Activated T-helper 2 cell treated with anti-CD3 and anti-CD28 coated beads, Interferon-gamma antibody, Interleukin-2, Interleukin-4, amounts not matched to agents 10 μg/mL and 5 μg/mL and 100 μg/mL, durations not matched to agents 14 hours and 24 hours and 36 hours (primary cell): ENCODE measurements at regions not wholly inside any gene's neighbourhood (a gene's known extent, or its start where the extent isn't known, plus 50 kb on each side); places are given as distances from the start of the nearest gene placed in this dataset.

Experiments used
- DNase-seq: peaks from one replicate; pipeline ENCODE4 v3.0.0; 2021; ENCODE audit warnings: low spot score
- H3K27ac Mint-ChIP-seq: one replicate; pipeline ENCODE4 v1.8.0; 2021; ENCODE audit warnings: mixed read lengths
- H3K27me3 Mint-ChIP-seq: one replicate; pipeline ENCODE4 v1.8.0; 2021; ENCODE audit warnings: low read depth, mixed read lengths
- H3K36me3 Mint-ChIP-seq: one replicate; pipeline ENCODE4 v1.8.0; 2021; ENCODE audit warnings: low read depth, mixed read lengths
- H3K4me1 Mint-ChIP-seq: one replicate; pipeline ENCODE4 v1.8.0; 2021; ENCODE audit warnings: low read depth, mixed read lengths
- H3K4me3 Mint-ChIP-seq: one replicate; pipeline ENCODE4 v1.8.0; 2021; ENCODE audit warnings: low read depth, mild to moderate bottlenecking, moderate library complexity, mixed read lengths
- H3K9me3 Mint-ChIP-seq: one replicate; pipeline ENCODE4 v1.8.0; 2021; ENCODE audit warnings: mixed read lengths
- intact Hi-C: fragments of 100-400 bp; cut with micrococcal nuclease; formaldehyde crosslinking; loops from one replicate; pipeline ENCODE4 v1.15.1; 2023

- no peak overlapping the region for H3K27ac Mint-ChIP-seq
- no peaks in the 10 kb centered on the region for H3K36me3 Mint-ChIP-seq
- DNase-seq = no peak
- no peak overlapping the region for H3K4me3 Mint-ChIP-seq
- no peaks in the 10 kb centered on the region for H3K27me3 Mint-ChIP-seq
- intact Hi-C loops = no loop called here
- H3K9me3 Mint-ChIP-seq = peaks cover 57% of the 10 kb centered on the region
- H3K4me1 Mint-ChIP-seq = no peaks in the 10 kb centered on the region
Observed at GRCh38 chr16:63223851-63224250, 1187.6 kb upstream of the CDH8 start.

GRCh38 chr16:63216696-63217423, 1180.6 kb upstream of the CDH8 start:
- Mint-ChIP-seq H3K9me3 (peaks cover 42% of the 10 kb centered on the region), H3K27me3 (no peaks in the 10 kb centered on the region), H3K4me3 (no peak overlapping the region), H3K4me1 (no peaks in the 10 kb centered on the region), H3K27ac (no peak overlapping the region), H3K36me3 (no peaks in the 10 kb centered on the region)
- no peak for DNase-seq
- intact Hi-C loops = no loop called here

- Mint-ChIP-seq H3K36me3 (no peaks in the 10 kb centered on the region), H3K4me1 (no peaks in the 10 kb centered on the region), H3K27me3 (no peaks in the 10 kb centered on the region), H3K9me3 (peaks cover 38% of the 10 kb centered on the region), H3K4me3 (no peak overlapping the region), H3K27ac (no peak overlapping the region)
- DNase-seq = no peak
- intact Hi-C loops = no loop called here
Observed at GRCh38 chr16:63201851-63202250, 1165.6 kb upstream of the CDH8 start.

- Mint-ChIP-seq H3K9me3 (peaks cover 34% of the 10 kb centered on the region), H3K27ac (no peak overlapping the region), H3K4me1 (no peaks in the 10 kb centered on the region), H3K27me3 (no peaks in the 10 kb centered on the region), H3K36me3 (no peaks in the 10 kb centered on the region), H3K4me3 (no peak overlapping the region)
- intact Hi-C loops = no loop called here
- no peak for DNase-seq
Observed at GRCh38 chr16:63200940-63201339, 1164.7 kb upstream of the CDH8 start.

- Mint-ChIP-seq H3K4me3 (no peak overlapping the region), H3K4me1 (no peaks in the 10 kb centered on the region), H3K27me3 (no peaks in the 10 kb centered on the region), H3K27ac (no peak overlapping the region), H3K9me3 (peaks cover 42% of the 10 kb centered on the region), H3K36me3 (no peaks in the 10 kb centered on the region)
- no peak for DNase-seq
- intact Hi-C loops = no loop called here
Observed at GRCh38 chr16:63195336-63195735, 1159.1 kb upstream of the CDH8 start.

- Mint-ChIP-seq H3K4me1 (no peaks in the 10 kb centered on the region), H3K27ac (no peak overlapping the region), H3K27me3 (no peaks in the 10 kb centered on the region), H3K4me3 (no peak overlapping the region), H3K36me3 (no peaks in the 10 kb centered on the region), H3K9me3 (peaks cover 38% of the 10 kb centered on the region)
- intact Hi-C loops = no loop called here
- no peak for DNase-seq
Observed at GRCh38 chr16:63192980-63193379, 1156.7 kb upstream of the CDH8 start.

GRCh38 chr16:63188086-63188771, 1152.0 kb upstream of the CDH8 start:
- Mint-ChIP-seq H3K4me3 (no peak overlapping the region), H3K27ac (no peak overlapping the region), H3K36me3 (no peaks in the 10 kb centered on the region), H3K4me1 (no peaks in the 10 kb centered on the region), H3K27me3 (no peaks in the 10 kb centered on the region), H3K9me3 (peaks cover 47% of the 10 kb centered on the region)
- intact Hi-C loops = no loop called here
- no peak for DNase-seq

GRCh38 chr16:63187638-63188037, 1151.4 kb upstream of the CDH8 start:
- H3K4me3 Mint-ChIP-seq = no peak overlapping the region
- no peaks in the 10 kb centered on the region for H3K27me3 Mint-ChIP-seq
- H3K4me1 Mint-ChIP-seq = no peaks in the 10 kb centered on the region
- H3K27ac Mint-ChIP-seq = no peak overlapping the region
- no peaks in the 10 kb centered on the region for H3K36me3 Mint-ChIP-seq
- peaks cover 46% of the 10 kb centered on the region for H3K9me3 Mint-ChIP-seq
- DNase-seq = no peak
- intact Hi-C loops = no loop called here

- no peaks in the 10 kb centered on the region for H3K36me3 Mint-ChIP-seq
- no peaks in the 10 kb centered on the region for H3K27me3 Mint-ChIP-seq
- H3K27ac Mint-ChIP-seq = no peak overlapping the region
- no peak for DNase-seq
- H3K4me3 Mint-ChIP-seq = no peak overlapping the region
- H3K4me1 Mint-ChIP-seq = no peaks in the 10 kb centered on the region
- intact Hi-C loops = no loop called here
- H3K9me3 Mint-ChIP-seq = peaks cover 53% of the 10 kb centered on the region
Observed at GRCh38 chr16:63185235-63185780, 1149.1 kb upstream of the CDH8 start.

- Mint-ChIP-seq H3K9me3 (peaks cover 60% of the 10 kb centered on the region), H3K27ac (no peak overlapping the region), H3K4me1 (no peaks in the 10 kb centered on the region), H3K4me3 (no peak overlapping the region), H3K36me3 (no peaks in the 10 kb centered on the region), H3K27me3 (no peaks in the 10 kb centered on the region)
- no peak for DNase-seq
- intact Hi-C loops = no loop called here
Observed at GRCh38 chr16:63183743-63184142, 1147.5 kb upstream of the CDH8 start.

- H3K36me3 Mint-ChIP-seq = no peaks in the 10 kb centered on the region
- no peak overlapping the region for H3K4me3 Mint-ChIP-seq
- no peaks in the 10 kb centered on the region for H3K4me1 Mint-ChIP-seq
Observed at GRCh38 chr16:63175313-63175712, 1139.1 kb upstream of the CDH8 start.

GRCh38 chr16:63174801-63175200, 1138.6 kb upstream of the CDH8 start:
- no peaks in the 10 kb centered on the region for H3K4me1 Mint-ChIP-seq
- H3K9me3 Mint-ChIP-seq = peaks cover 43% of the 10 kb centered on the region
- intact Hi-C loops = no loop called here
- no peak overlapping the region for H3K27ac Mint-ChIP-seq
- no peak overlapping the region for H3K4me3 Mint-ChIP-seq
- no peaks in the 10 kb centered on the region for H3K27me3 Mint-ChIP-seq
- no peaks in the 10 kb centered on the region for H3K36me3 Mint-ChIP-seq
- DNase-seq = no peak

More at GRCh38 chr16:63175313-63175712, 1139.1 kb upstream of the CDH8 start:
- intact Hi-C loops = no loop called here
- Mint-ChIP-seq H3K27ac (no peak overlapping the region), H3K9me3 (peaks cover 41% of the 10 kb centered on the region), H3K27me3 (no peaks in the 10 kb centered on the region)
- no peak for DNase-seq

GRCh38 chr16:63171545-63171944, 1135.3 kb upstream of the CDH8 start:
- no peak for DNase-seq
- intact Hi-C loops = no loop called here
- Mint-ChIP-seq H3K27ac (no peak overlapping the region), H3K36me3 (no peaks in the 10 kb centered on the region), H3K4me1 (no peaks in the 10 kb centered on the region), H3K9me3 (peaks cover 42% of the 10 kb centered on the region), H3K27me3 (no peaks in the 10 kb centered on the region), H3K4me3 (no peak overlapping the region)
